Activated CD4-positive, alpha-beta memory T cell treated with anti-CD3 and anti-CD28 coated beads, Interleukin-2, amount 10 ng/mL, durations not matched to agents 7 days and 5 days (primary cell): ENCODE measurements at regions not wholly inside any gene's neighbourhood (a gene's known extent, or its start where the extent isn't known, plus 50 kb on each side); places are given as distances from the start of the nearest gene placed in this dataset.
"Not testable (repeated sequence)": the region's sequence is repeated elsewhere in the genome, so short reads cannot be mapped to it uniquely, and the experiment has no call there.

Source experiments
- CTCF ChIA-PET: fragments of 350-600 bp; sonication (Branson Sonifier 250); formaldehyde crosslinking; loops from one replicate; lab custom pipeline; 2021; ENCODE audit warnings: antibody characterized with exemption, inconsistent platforms; lab: Charles Lee
- POLR2A ChIA-PET: fragments of 350-600 bp; sonication (Branson Sonifier 250); formaldehyde crosslinking; loops from one replicate; lab custom pipeline; 2021; ENCODE audit warnings: antibody characterized with exemption; lab: Charles Lee
- DNase-seq: peaks from one replicate; pipeline ENCODE4 v3.0.0-alpha.2; 2020
- H3K27ac Mint-ChIP-seq: one replicate; pipeline ENCODE4 v1.8.0; 2021; ENCODE audit warnings: mild to moderate bottlenecking, mixed read lengths
- H3K27me3 Mint-ChIP-seq: one replicate; pipeline ENCODE4 v1.8.0; 2021; ENCODE audit warnings: mixed read lengths
- H3K36me3 Mint-ChIP-seq: one replicate; pipeline ENCODE4 v1.8.0; 2021; ENCODE audit warnings: low read depth, mixed read lengths
- H3K4me1 Mint-ChIP-seq: one replicate; pipeline ENCODE4 v1.8.0; 2021; ENCODE audit warnings: mixed read lengths
- H3K4me3 Mint-ChIP-seq: one replicate; pipeline ENCODE4 v1.8.0; 2021; ENCODE audit warnings: mild to moderate bottlenecking, mixed read lengths
- H3K9me3 Mint-ChIP-seq: one replicate; pipeline ENCODE4 v1.8.0; 2021; ENCODE audit warnings: mixed read lengths

- not testable (repeated sequence) for H3K27me3 Mint-ChIP-seq, H3K36me3 Mint-ChIP-seq
Measured at GRCh38 chr7:76117306-76117991, 69.5 kb downstream of the MDH2 start.

GRCh38 chr7:76118253-76119036 lies 70.5 kb downstream of the MDH2 start:
- CTCF ChIA-PET, DNase-seq, POLR2A ChIA-PET: not testable (repeated sequence)

More at GRCh38 chr7:76117306-76117991, 69.5 kb downstream of the MDH2 start:
- CTCF ChIA-PET, DNase-seq, POLR2A ChIA-PET, H3K4me3 Mint-ChIP-seq, H3K9me3 Mint-ChIP-seq, H3K27ac Mint-ChIP-seq, H3K4me1 Mint-ChIP-seq: not testable (repeated sequence)

GRCh38 chr7:76121044-76121443 lies 73.1 kb downstream of the MDH2 start:
- no peaks in the 10 kb centered on the region for H3K36me3 Mint-ChIP-seq
- no peaks in the 10 kb centered on the region for H3K27me3 Mint-ChIP-seq
- no peak overlapping the region for H3K27ac Mint-ChIP-seq
- H3K4me3 Mint-ChIP-seq: no peak overlapping the region
- DNase-seq: no peak
- no peaks in the 10 kb centered on the region for H3K9me3 Mint-ChIP-seq
- POLR2A ChIA-PET: no interaction called here
- H3K4me1 Mint-ChIP-seq: no peaks in the 10 kb centered on the region
- CTCF ChIA-PET: no interaction called here

More at GRCh38 chr7:76118253-76119036, 70.5 kb downstream of the MDH2 start:
- not testable (repeated sequence) for H3K36me3 Mint-ChIP-seq, H3K27me3 Mint-ChIP-seq, H3K4me3 Mint-ChIP-seq, H3K27ac Mint-ChIP-seq, H3K9me3 Mint-ChIP-seq, H3K4me1 Mint-ChIP-seq

GRCh38 chr7:76122516-76123239 lies 74.8 kb downstream of the MDH2 start:
- Mint-ChIP-seq H3K9me3 (no peaks in the 10 kb centered on the region), H3K27me3 (no peaks in the 10 kb centered on the region), H3K4me1 (no peaks in the 10 kb centered on the region), H3K36me3 (no peaks in the 10 kb centered on the region), H3K4me3 (no peak overlapping the region), H3K27ac (no peak overlapping the region)
- ChIA-PET POLR2A (no interaction called here), CTCF (interaction anchor here (0.6 kb wide), 1 partner anchor 338 kb away, joined by 3 read pairs; no protein-coding TSS in a partner anchor)
- no peak for DNase-seq

- CTCF ChIA-PET: interaction anchor here (0.6 kb wide), 1 partner anchor 339 kb away, joined by 3 read pairs; no protein-coding TSS in a partner anchor
- POLR2A ChIA-PET: no interaction called here
- no peak for DNase-seq
- Mint-ChIP-seq H3K9me3 (no peaks in the 10 kb centered on the region), H3K27ac (no peak overlapping the region), H3K36me3 (no peaks in the 10 kb centered on the region), H3K27me3 (no peaks in the 10 kb centered on the region), H3K4me1 (no peaks in the 10 kb centered on the region), H3K4me3 (no peak overlapping the region)
Measured at GRCh38 chr7:76123316-76123715, 75.4 kb downstream of the MDH2 start.

- ChIA-PET POLR2A (no interaction called here), CTCF (no interaction called here)
- Mint-ChIP-seq H3K9me3 (no peaks in the 10 kb centered on the region), H3K36me3 (no peaks in the 10 kb centered on the region), H3K27me3 (peaks cover under 1% of the 10 kb centered on the region), H3K27ac (no peak overlapping the region), H3K4me1 (no peaks in the 10 kb centered on the region), H3K4me3 (no peak overlapping the region)
- DNase-seq: no peak
Measured at GRCh38 chr7:76125560-76125959, 76.1 kb upstream of the SRRM3 start.

GRCh38 chr7:76126632-76127031 lies 75.1 kb upstream of the SRRM3 start:
- POLR2A ChIA-PET: no interaction called here
- H3K27ac Mint-ChIP-seq: no peak overlapping the region

GRCh38 chr7:76129366-76129765 lies 72.3 kb upstream of the SRRM3 start:
- no peaks in the 10 kb centered on the region for H3K9me3 Mint-ChIP-seq
- no peaks in the 10 kb centered on the region for H3K36me3 Mint-ChIP-seq
- H3K4me1 Mint-ChIP-seq: peaks cover 24% of the 10 kb centered on the region
- POLR2A ChIA-PET: interaction anchor here (1.5 kb wide), 1 partner anchor 215 kb away, joined by 5 read pairs; the partner anchor contains the start of gene POR
- CTCF ChIA-PET: no interaction called here
- H3K27me3 Mint-ChIP-seq: peaks cover 14% of the 10 kb centered on the region
- no peak overlapping the region for H3K4me3 Mint-ChIP-seq
- no peak for DNase-seq
- H3K27ac Mint-ChIP-seq: no peak overlapping the region

More at GRCh38 chr7:76126632-76127031, 75.1 kb upstream of the SRRM3 start:
- peaks cover 5% of the 10 kb centered on the region for H3K27me3 Mint-ChIP-seq
- no peak overlapping the region for H3K4me3 Mint-ChIP-seq
- CTCF ChIA-PET: interaction anchor here (0.9 kb wide), 1 partner anchor 151 kb away, joined by 3 read pairs; no protein-coding TSS in a partner anchor
- no peaks in the 10 kb centered on the region for H3K9me3 Mint-ChIP-seq
- H3K4me1 Mint-ChIP-seq: peaks cover 5% of the 10 kb centered on the region
- no peak for DNase-seq
- H3K36me3 Mint-ChIP-seq: no peaks in the 10 kb centered on the region

- Mint-ChIP-seq H3K4me3 (no peak overlapping the region), H3K27ac (no peak overlapping the region), H3K36me3 (no peaks in the 10 kb centered on the region), H3K27me3 (peaks cover 14% of the 10 kb centered on the region), H3K4me1 (peaks cover 24% of the 10 kb centered on the region), H3K9me3 (no peaks in the 10 kb centered on the region)
- POLR2A ChIA-PET: interaction anchor here (1.5 kb wide), 1 partner anchor 215 kb away, joined by 5 read pairs; the partner anchor contains the start of gene POR
- CTCF ChIA-PET: interaction anchor here (0.6 kb wide), 1 partner anchor 1886 kb away, joined by 4 read pairs; no protein-coding TSS in a partner anchor
- DNase-seq: no peak
Measured at GRCh38 chr7:76129836-76130235, 71.9 kb upstream of the SRRM3 start.

GRCh38 chr7:76130661-76131060 lies 71.0 kb upstream of the SRRM3 start:
- H3K36me3 Mint-ChIP-seq, H3K4me3 Mint-ChIP-seq, POLR2A ChIA-PET, H3K9me3 Mint-ChIP-seq, H3K27ac Mint-ChIP-seq: not testable (repeated sequence)
- CTCF ChIA-PET: interaction anchor here (1.5 kb wide), 1 partner anchor 61 kb away, joined by 4 read pairs; no protein-coding TSS in a partner anchor
- peak; percentile 24 for DNase-seq
- Mint-ChIP-seq H3K27me3 (peaks cover 22% of the 10 kb centered on the region), H3K4me1 (peaks cover 24% of the 10 kb centered on the region)

- H3K4me1 Mint-ChIP-seq: peaks cover 24% of the 10 kb centered on the region
- H3K36me3 Mint-ChIP-seq, DNase-seq, H3K4me3 Mint-ChIP-seq, CTCF ChIA-PET, POLR2A ChIA-PET, H3K9me3 Mint-ChIP-seq, H3K27ac Mint-ChIP-seq: not testable (repeated sequence)
- peaks cover 26% of the 10 kb centered on the region for H3K27me3 Mint-ChIP-seq
Measured at GRCh38 chr7:76131887-76132286, 69.8 kb upstream of the SRRM3 start.

- no peak for DNase-seq
- Mint-ChIP-seq H3K27me3 (peaks cover 30% of the 10 kb centered on the region), H3K4me3 (peak overlapping the region; percentile 41), H3K9me3 (no peaks in the 10 kb centered on the region), H3K36me3 (no peaks in the 10 kb centered on the region), H3K4me1 (peaks cover 24% of the 10 kb centered on the region), H3K27ac (no peak overlapping the region)
- ChIA-PET POLR2A (no interaction called here), CTCF (interaction anchor here (1.0 kb wide), 1 partner anchor 45 kb away, joined by 3 read pairs; no protein-coding TSS in a partner anchor)
Measured at GRCh38 chr7:76133164-76133775, 68.4 kb upstream of the SRRM3 start.
